ENCODE measurements at regions not wholly inside any gene's neighbourhood (a gene's known extent, or its start where the extent isn't known, plus 50 kb on each side); places are given as distances from the start of the nearest gene placed in this dataset.

GRCh38 chr11:44407211-44407996, 97.5 kb upstream of the ALX4 start:
- Histone ChIP-seq H4K5ac (ENCODE audit: insufficient read length, low read depth, low read length) (no peak overlapping the region), H2AFZ (ENCODE audit: low read length) (no peak overlapping the region), H2BK20ac (ENCODE audit: low read depth, low read length, poor library complexity, severe bottlenecking) (no peak overlapping the region), H2BK120ac (ENCODE audit: low read depth, low read length, poor library complexity, severe bottlenecking) (no peak overlapping the region), H3K79me1 (ENCODE audit: insufficient read depth, low read depth, low read length, poor library complexity, severe bottlenecking) (no peaks in the 10 kb centered on the region), H4K91ac (ENCODE audit: insufficient read length, low read depth, low read length) (no peak overlapping the region), H3K4me2 (ENCODE audit: insufficient read depth, insufficient read length, low read length) (no peak overlapping the region), H3K14ac (ENCODE audit: insufficient read depth, low read length) (no peak overlapping the region), H4K20me1 (ENCODE audit: control insufficient read depth, insufficient read depth, insufficient read length) (no peaks in the 10 kb centered on the region), H3K79me2 (ENCODE audit: insufficient read depth, low read length) (no peaks in the 10 kb centered on the region), H3T11ph (ENCODE audit: low read length) (no peak overlapping the region), H3K9ac (ENCODE audit: extremely low read depth, insufficient read length, low read length) (no peak overlapping the region), H2BK15ac (ENCODE audit: low read depth, low read length) (no peak overlapping the region), H3K56ac (ENCODE audit: insufficient read length, low read depth, low read length) (no peak overlapping the region), H2AK5ac (ENCODE audit: insufficient read length, low read length) (no peak overlapping the region), H3K18ac (ENCODE audit: insufficient read length, low read depth, low read length) (no peak overlapping the region), H3K4ac (ENCODE audit: low read depth, low read length) (no peak overlapping the region), H3K23me2 (ENCODE audit: insufficient read length, low read depth, low read length, poor library complexity, severe bottlenecking) (no peaks in the 10 kb centered on the region), H2BK5ac (ENCODE audit: insufficient read length, low read length) (no peak overlapping the region), H3K27ac (ENCODE audit: insufficient read length, low read depth, low read length) (no peak overlapping the region), H3K27me3 (ENCODE audit: insufficient read depth, low read length) (no peaks in the 10 kb centered on the region), H2BK12ac (ENCODE audit: insufficient read length, low read depth, low read length) (no peak overlapping the region), H3K23ac (ENCODE audit: insufficient read length, low read depth, low read length) (no peak overlapping the region), H3K4me1 (ENCODE audit: insufficient read depth, low read length) (no peaks in the 10 kb centered on the region), H4K8ac (replicated peaks; ENCODE audit: insufficient read length, low read depth, low read length) (no peak overlapping the region), H3K9me3 (ENCODE audit: control insufficient read depth, low read depth, low read length) (no peaks in the 10 kb centered on the region)
- no peak overlapping the region for H3K4me3 Mint-ChIP-seq
- no peak for DNase-seq
- H3K9me3 Mint-ChIP-seq, result peaks cover 4 to 7% of the 10 kb centered on the region in 2 experiments; a peak in 4 of 5 replicates
- TF ChIP-seq, protein P1, sequence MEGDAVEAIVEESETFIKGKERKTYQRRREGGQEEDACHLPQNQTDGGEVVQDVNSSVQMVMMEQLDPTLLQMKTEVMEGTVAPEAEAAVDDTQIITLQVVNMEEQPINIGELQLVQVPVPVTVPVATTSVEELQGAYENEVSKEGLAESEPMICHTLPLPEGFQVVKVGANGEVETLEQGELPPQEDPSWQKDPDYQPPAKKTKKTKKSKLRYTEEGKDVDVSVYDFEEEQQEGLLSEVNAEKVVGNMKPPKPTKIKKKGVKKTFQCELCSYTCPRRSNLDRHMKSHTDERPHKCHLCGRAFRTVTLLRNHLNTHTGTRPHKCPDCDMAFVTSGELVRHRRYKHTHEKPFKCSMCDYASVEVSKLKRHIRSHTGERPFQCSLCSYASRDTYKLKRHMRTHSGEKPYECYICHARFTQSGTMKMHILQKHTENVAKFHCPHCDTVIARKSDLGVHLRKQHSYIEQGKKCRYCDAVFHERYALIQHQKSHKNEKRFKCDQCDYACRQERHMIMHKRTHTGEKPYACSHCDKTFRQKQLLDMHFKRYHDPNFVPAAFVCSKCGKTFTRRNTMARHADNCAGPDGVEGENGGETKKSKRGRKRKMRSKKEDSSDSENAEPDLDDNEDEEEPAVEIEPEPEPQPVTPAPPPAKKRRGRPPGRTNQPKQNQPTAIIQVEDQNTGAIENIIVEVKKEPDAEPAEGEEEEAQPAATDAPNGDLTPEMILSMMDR (conservative IDR thresholded peaks at IDR 0.05), result no peak
- H3K27ac Mint-ChIP-seq, result no peak overlapping the region; a peak in 1 of 7 replicates
- peaks cover 40% of the 10 kb centered on the region for H3K27me3 Mint-ChIP-seq (ENCODE audit: low read depth)
- 0 out of 7 replicates have a peak, but pooled peaks cover 0 to 2% (median 0%) of the 10 kb centered on the region in 3 experiments for H3K36me3 Mint-ChIP-seq (ENCODE audit: insufficient read depth in 1 of 3, low read depth in 3 of 3)
- peaks cover 0 to 9% of the 10 kb centered on the region in 2 experiments; a peak in 2 of 4 replicates for H3K4me1 Mint-ChIP-seq
- no CpG with 5 or more reads among the region's 7 CpGs for WGBS (ENCODE audit: extremely low coverage, insufficient read length, low lambda C conversion rate)
